ENCODE measurements at regions not wholly inside any gene's neighbourhood (a gene's known extent, or its start where the extent isn't known, plus 50 kb on each side); places are given as distances from the start of the nearest gene placed in this dataset.

- H3K36me3 ChIP-seq (ENCODE audit: control insufficient read depth in 2 of 2, extremely low read depth in 1 of 2, insufficient read depth in 2 of 2, low read length in 2 of 2) = no peaks in the 10 kb centered on the region
- dilution Hi-C loops (cut with MboI; ENCODE audit: extremely low pct_ligation_motif_present, low sequenced_read_pairs) = no loop called here
- no peaks in the 10 kb centered on the region for H3K9me3 ChIP-seq (ENCODE audit: control insufficient read depth, low read depth, low read length)
- no peak overlapping the region for H3K27ac ChIP-seq (ENCODE audit: control insufficient read depth, insufficient read depth, low read length)
- H4K20me1 ChIP-seq (ENCODE audit: control insufficient read depth, extremely low read depth, insufficient read depth, low read length) = no peaks in the 10 kb centered on the region
- no peaks in the 10 kb centered on the region for H3K9me1 ChIP-seq (ENCODE audit: control insufficient read depth, extremely low read depth, insufficient read depth, low read length)
- H3K4me2 ChIP-seq (ENCODE audit: control insufficient read depth, extremely low read depth, insufficient read depth, low read depth, low read length) = no peak overlapping the region
- no peak overlapping the region for H2AFZ ChIP-seq (ENCODE audit: control insufficient read depth, low read length)
- DNase-seq (ENCODE audit: low read depth, low spot score) (no peak), FAIRE-seq (no peak)
- H3K4me1 ChIP-seq (ENCODE audit: control insufficient read depth, extremely low read depth, insufficient read depth, low read length) = no peaks in the 10 kb centered on the region
- no peak overlapping the region for H3K4me3 ChIP-seq (ENCODE audit: control insufficient read depth in 2 of 3, extremely low read depth in 1 of 3, insufficient read depth in 2 of 3, low read depth in 1 of 3, low read length in 3 of 3)
- H3K79me2 ChIP-seq (ENCODE audit: control insufficient read depth, insufficient read depth, low read length) = no peaks in the 10 kb centered on the region
- no peak overlapping the region for H3K9ac ChIP-seq (ENCODE audit: control insufficient read depth, extremely low read depth, insufficient read depth, low read length)
- peaks cover 19% of the 10 kb centered on the region for H3K27me3 ChIP-seq (ENCODE audit: control insufficient read depth, extremely low read depth, insufficient read depth, low read length)
- TF ChIP-seq EZH2 (IDR thresholded peaks at IDR 0.05; ENCODE audit: low read length) (no peak), CTCF (optimal IDR thresholded peaks at IDR 0.05 in 1 of 3, IDR thresholded peaks at IDR 0.05 in 1 of 3, conservative IDR thresholded peaks at IDR 0.05 in 1 of 3; ENCODE audit: extremely low read depth in 1 of 3, insufficient read depth in 2 of 3, low read length in 3 of 3) (no peak)
Measured at GRCh38 chr2:128525653-128526052, 207.0 kb upstream of the HS6ST1 start.

- Histone ChIP-seq H3K36me3 (ENCODE audit: control insufficient read depth in 2 of 2, extremely low read depth in 1 of 2, insufficient read depth in 2 of 2, low read length in 2 of 2) (no peaks in the 10 kb centered on the region), H3K9ac (ENCODE audit: control insufficient read depth, extremely low read depth, insufficient read depth, low read length) (no peak overlapping the region), H3K9me3 (ENCODE audit: control insufficient read depth, low read depth, low read length) (no peaks in the 10 kb centered on the region), H2AFZ (ENCODE audit: control insufficient read depth, low read length) (no peak overlapping the region), H3K4me1 (ENCODE audit: control insufficient read depth, extremely low read depth, insufficient read depth, low read length) (no peaks in the 10 kb centered on the region), H3K79me2 (ENCODE audit: control insufficient read depth, insufficient read depth, low read length) (no peaks in the 10 kb centered on the region), H3K27ac (ENCODE audit: control insufficient read depth, insufficient read depth, low read length) (no peak overlapping the region), H4K20me1 (ENCODE audit: control insufficient read depth, extremely low read depth, insufficient read depth, low read length) (no peaks in the 10 kb centered on the region), H3K4me2 (ENCODE audit: control insufficient read depth, extremely low read depth, insufficient read depth, low read depth, low read length) (no peak overlapping the region), H3K4me3 (ENCODE audit: control insufficient read depth in 2 of 3, extremely low read depth in 1 of 3, insufficient read depth in 2 of 3, low read depth in 1 of 3, low read length in 3 of 3) (no peak overlapping the region), H3K27me3 (ENCODE audit: control insufficient read depth, extremely low read depth, insufficient read depth, low read length) (peaks cover 18% of the 10 kb centered on the region), H3K9me1 (ENCODE audit: control insufficient read depth, extremely low read depth, insufficient read depth, low read length) (no peaks in the 10 kb centered on the region)
- dilution Hi-C loops (cut with MboI; ENCODE audit: extremely low pct_ligation_motif_present, low sequenced_read_pairs) = no loop called here
- DNase-seq (ENCODE audit: low read depth, low spot score) = no peak
- TF ChIP-seq CTCF (optimal IDR thresholded peaks at IDR 0.05 in 1 of 3, IDR thresholded peaks at IDR 0.05 in 1 of 3, conservative IDR thresholded peaks at IDR 0.05 in 1 of 3; ENCODE audit: extremely low read depth in 1 of 3, insufficient read depth in 2 of 3, low read length in 3 of 3) (no peak), EZH2 (IDR thresholded peaks at IDR 0.05; ENCODE audit: low read length) (no peak)
- FAIRE-seq = no peak
Measured at GRCh38 chr2:128526455-128526976, 207.8 kb upstream of the HS6ST1 start.
